GDM1 (cell line): ENCODE measurements at regions not wholly inside any gene's neighbourhood (a gene's known extent, or its start where the extent isn't known, plus 50 kb on each side); places are given as distances from the start of the nearest gene placed in this dataset.

Source experiments
- DNase-seq: peaks from one replicate; lab custom pipeline; 2025; lab: John Stamatoyannopoulos, UW

DNA sequence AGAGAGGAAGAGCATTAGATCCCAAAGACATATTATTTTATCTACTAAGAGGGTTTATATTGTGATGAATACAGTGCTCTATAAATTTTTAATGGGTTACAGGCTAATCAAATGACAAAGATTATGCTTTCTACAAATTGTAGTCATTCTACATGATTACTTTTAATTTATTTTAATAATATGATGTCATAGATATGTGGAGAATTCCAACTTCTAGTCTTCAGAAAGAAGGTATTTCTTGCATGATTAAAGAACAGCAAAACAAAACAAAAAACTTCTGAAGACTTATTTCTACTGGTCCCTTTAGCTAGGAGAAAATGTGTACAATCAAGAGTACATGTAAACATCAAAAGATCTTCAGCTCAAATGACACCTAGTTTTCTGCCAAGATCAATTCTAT is 71.5 kb upstream of the FOXG1 start:
- DNase-seq = no peak

DNA sequence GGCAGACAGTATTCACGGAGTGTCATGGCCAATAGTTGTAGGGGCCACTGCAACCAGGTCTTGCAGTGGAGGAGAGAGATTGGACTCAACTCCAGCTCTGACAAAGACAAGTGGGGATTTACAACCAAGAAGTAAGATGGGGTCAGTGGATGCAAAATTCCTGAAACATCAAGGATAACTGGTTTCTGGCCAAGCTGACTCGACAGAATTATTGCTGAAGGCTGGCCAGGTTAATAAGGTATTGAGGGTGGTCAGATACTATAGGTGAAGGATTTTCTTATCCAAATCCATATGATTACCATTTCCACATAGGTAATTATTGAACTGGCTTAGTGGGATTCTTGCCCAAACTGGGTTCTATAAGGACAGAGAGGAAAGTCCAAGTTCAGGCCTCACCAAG is 64.9 kb upstream of the FOXG1 start:
- DNase-seq = no peak

DNA sequence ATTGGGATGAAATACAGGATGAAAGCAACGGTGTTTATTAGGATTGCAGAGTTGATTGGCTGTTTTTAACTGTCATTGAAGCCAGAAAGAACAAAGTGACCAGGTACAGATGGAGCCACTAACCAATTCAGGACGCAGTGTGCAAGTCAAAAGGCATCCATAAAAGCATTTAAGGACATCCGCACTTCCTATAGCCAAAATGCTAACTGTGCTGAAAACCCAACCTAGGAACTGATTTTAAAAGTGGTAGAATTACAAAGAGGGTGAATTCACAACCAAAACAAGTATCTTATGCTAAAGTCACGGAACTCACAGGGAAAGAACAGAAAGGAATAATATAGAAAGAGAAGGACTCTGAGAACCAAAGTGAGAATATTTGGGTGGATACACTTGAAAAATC is 63.1 kb upstream of the FOXG1 start:
- no peak for DNase-seq

DNA sequence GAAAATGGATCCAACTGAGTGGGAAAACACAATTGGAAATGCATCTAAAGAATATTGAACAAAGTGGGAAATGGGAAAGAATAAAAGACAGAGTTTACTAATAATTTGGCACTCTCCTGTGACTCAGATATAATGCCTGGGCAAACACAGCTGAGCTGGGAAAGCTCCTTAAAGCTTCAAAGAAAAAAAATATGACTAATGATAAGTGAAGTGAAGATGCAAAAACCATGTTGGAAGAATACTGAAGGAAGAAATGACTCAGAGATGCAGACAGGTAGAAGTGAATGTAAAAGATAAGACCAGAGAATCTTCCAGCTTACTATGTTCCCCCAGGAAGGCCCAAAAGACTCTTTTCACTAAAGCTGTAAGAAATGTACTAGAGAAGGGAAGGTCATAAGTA is 62.4 kb upstream of the FOXG1 start:
- DNase-seq = no peak

DNA sequence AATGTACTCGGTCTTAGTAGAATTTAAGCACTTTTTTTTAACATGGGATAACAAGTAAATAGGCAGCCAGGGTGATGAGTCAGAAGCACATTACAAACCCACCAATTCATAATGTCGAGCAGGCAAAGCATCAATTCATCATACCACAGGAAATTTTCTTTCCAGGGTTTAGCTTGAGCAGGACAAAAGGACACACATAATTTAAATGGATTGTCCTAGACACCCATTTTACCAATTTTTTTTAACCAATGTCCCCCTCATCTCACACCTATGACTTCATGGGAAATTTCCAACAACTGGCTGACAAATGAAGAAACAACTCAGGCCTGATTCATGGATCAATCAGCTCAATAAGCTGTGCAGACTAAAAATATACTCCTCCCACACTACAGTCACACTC is 58.8 kb upstream of the FOXG1 start:
- no peak for DNase-seq

DNA sequence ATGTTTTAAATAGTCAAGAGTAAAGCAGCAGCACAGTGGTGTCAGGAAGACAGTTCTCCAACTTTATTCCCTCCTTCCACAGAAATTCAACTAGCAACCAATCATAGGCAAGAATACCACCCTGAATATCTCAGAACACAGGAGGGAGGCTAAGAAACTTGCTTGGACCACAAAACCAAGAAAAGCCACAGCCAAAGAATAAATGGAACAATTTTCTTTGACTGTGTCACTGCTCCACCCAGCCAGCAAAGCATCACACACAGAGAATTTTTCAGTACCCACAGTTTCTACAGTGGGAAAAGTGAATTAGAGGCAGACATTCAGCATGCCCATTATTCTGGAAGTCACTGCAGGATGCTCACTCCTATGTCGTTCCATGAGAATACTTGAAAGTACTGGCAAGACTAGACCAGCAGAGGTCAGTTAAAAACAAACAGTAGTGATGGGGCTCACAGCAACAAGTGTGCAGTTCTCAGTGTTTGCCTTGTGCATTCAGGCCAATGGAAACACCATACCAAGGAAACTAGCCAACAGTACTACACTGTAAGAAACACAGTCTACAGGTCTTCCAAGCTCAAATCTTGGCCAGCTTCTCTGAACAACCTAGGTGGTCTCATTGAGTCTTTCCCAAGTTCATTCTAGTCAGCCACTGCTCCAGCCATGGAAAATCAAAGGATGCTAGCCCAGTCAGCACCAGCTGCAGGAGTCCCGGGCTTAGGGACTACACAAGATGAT is 56.8 kb upstream of the FOXG1 start:
- no peak for DNase-seq
